ENCODE measurements at regions not wholly inside any gene's neighbourhood (a gene's known extent, or its start where the extent isn't known, plus 50 kb on each side); places are given as distances from the start of the nearest gene placed in this dataset.
"Not testable (repeated sequence)": the region's sequence is repeated elsewhere in the genome, so short reads cannot be mapped to it uniquely, and the experiment has no call there.

- DNase-seq = no peak
These were observed 63.5 kb upstream of the ZNF746 start for GRCh38 chr7:149561072-149561471.

- no peak for DNase-seq
These were observed 62.1 kb upstream of the ZNF746 start for GRCh38 chr7:149559711-149560110.

GRCh38 chr7:149558149-149558861 is 60.7 kb upstream of the ZNF746 start:
- no peak for DNase-seq

GRCh38 chr7:149556525-149556924 is 58.9 kb upstream of the ZNF746 start:
- DNase-seq = not testable (repeated sequence)

DNA sequence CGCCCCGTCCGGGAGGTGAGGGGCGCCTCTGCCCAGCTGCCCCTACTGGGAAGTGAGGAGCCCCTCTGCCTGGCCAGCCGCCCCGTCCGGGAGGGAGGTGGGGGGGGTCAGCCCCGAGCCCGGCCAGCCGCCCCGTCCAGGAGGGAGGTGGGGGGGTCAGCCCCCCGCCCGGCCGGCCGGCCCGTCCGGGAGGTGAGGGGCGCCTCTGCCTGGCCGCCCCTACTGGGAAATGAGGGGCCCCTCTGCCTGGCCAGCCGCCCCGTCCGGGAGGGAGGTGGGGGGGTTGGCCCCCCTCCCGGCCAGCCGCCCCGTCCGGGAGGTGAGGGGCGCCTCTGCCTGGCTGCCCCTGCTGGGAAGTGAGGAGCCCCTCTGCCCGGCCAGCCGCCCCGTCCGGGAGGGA is 57.2 kb upstream of the ZNF746 start:
- not testable (repeated sequence) for DNase-seq

GRCh38 chr7:149553991-149554390 is 56.4 kb upstream of the ZNF746 start:
- not testable (repeated sequence) for DNase-seq

- no peak for DNase-seq
These were observed 55.2 kb upstream of the ZNF746 start for GRCh38 chr7:149552799-149553198.
